OCI-LY1 (cell line): ENCODE measurements at regions not wholly inside any gene's neighbourhood (a gene's known extent, or its start where the extent isn't known, plus 50 kb on each side); places are given as distances from the start of the nearest gene placed in this dataset.

Experiments
- H2AFZ ChIP-seq: fragments of 200-600 bp; sonication (generic), shearing (Covaris generic); 2 replicates; pipeline ENCODE4 v1.6.0; 2014; ENCODE audit warnings: antibody characterized with exemption, mild to moderate bottlenecking, low read length
- H3F3A ChIP-seq: fragments of 200-600 bp; sonication (generic), shearing (Covaris generic); 2 replicates; pipeline ENCODE4 v1.6.0; 2014; ENCODE audit warnings: mild to moderate bottlenecking, antibody characterized with exemption, low read length, moderate library complexity; ENCODE audit not compliant: insufficient read depth
- H3K27ac ChIP-seq: fragments of 200-600 bp; sonication (generic); 2 replicates; pipeline ENCODE4 v1.5.1; 2014; ENCODE audit warnings: low read length, mixed run types, mild to moderate bottlenecking, low read depth; ENCODE audit not compliant: poor library complexity, severe bottlenecking
- H3K27me3 ChIP-seq: fragments of 200-600 bp; sonication (generic); 2 replicates; pipeline ENCODE4 v1.6.0; 2014; ENCODE audit warnings: antibody characterized with exemption, mild to moderate bottlenecking, low read length, moderate library complexity; ENCODE audit not compliant: insufficient read depth
- H3K36me3 ChIP-seq: fragments of 200-600 bp; sonication (generic); 2 replicates; pipeline ENCODE4 v1.6.1; 2014; ENCODE audit warnings: mild to moderate bottlenecking, antibody characterized with exemption, low read length, moderate library complexity, mixed read lengths; ENCODE audit not compliant: insufficient read depth
- H3K4me1 ChIP-seq: fragments of 200-600 bp; sonication (generic); 2 replicates; pipeline ENCODE4 v1.5.1; 2014; ENCODE audit warnings: mild to moderate bottlenecking, low read length, moderate library complexity; ENCODE audit not compliant: insufficient read depth, severe bottlenecking
- H3K4me2 ChIP-seq: fragments of 200-600 bp; sonication (generic), shearing (Covaris generic); 2 replicates; pipeline ENCODE4 v1.6.1; 2014; ENCODE audit warnings: low read length
- H3K4me3 ChIP-seq: fragments of 200-600 bp; sonication (generic); 2 replicates; pipeline ENCODE4 v1.5.1; 2014; ENCODE audit warnings: low read length, low read depth, mild to moderate bottlenecking, mixed read lengths; ENCODE audit not compliant: poor library complexity, severe bottlenecking
- H3K79me2 ChIP-seq: fragments of 200-600 bp; shearing (Covaris generic); 2 replicates; pipeline ENCODE4 v1.6.1; 2016; ENCODE audit warnings: mixed run types, low read length, mixed read lengths; ENCODE audit not compliant: insufficient read depth
- H3K9ac ChIP-seq: fragments of 200-600 bp; sonication (generic), shearing (Covaris generic); 2 replicates; pipeline ENCODE4 v1.6.1; 2014; ENCODE audit warnings: mild to moderate bottlenecking, low read length, mixed read lengths
- H3K9me2 ChIP-seq: fragments of 200-600 bp; sonication (generic), shearing (Covaris generic); 2 replicates; pipeline ENCODE4 v1.6.1; 2014; ENCODE audit warnings: low read depth, mild to moderate bottlenecking, low read length, mixed read lengths
- H3K9me3 ChIP-seq: fragments of 200-600 bp; shearing (Covaris generic); 2 replicates; pipeline ENCODE4 v1.6.1; 2014; ENCODE audit warnings: low read length, mixed read lengths
- H4K20me1 ChIP-seq: fragments of 200-600 bp; sonication (generic), shearing (Covaris generic); 2 replicates; pipeline ENCODE4 v1.6.0; 2016; ENCODE audit warnings: mild to moderate bottlenecking, low read length; ENCODE audit not compliant: insufficient read depth
- CTCF ChIP-seq: fragments of 200-600 bp; sonication (generic), shearing (Covaris generic); IDR thresholded peaks from 2 replicates; pipeline ENCODE4 v1.5.1; 2017; ENCODE audit warnings: mild to moderate bottlenecking, antibody characterized with exemption, low read length, moderate library complexity, mixed read lengths
- EZH2 ChIP-seq: fragments of 200-600 bp; sonication (generic), shearing (Covaris generic); IDR thresholded peaks from 2 replicates; pipeline ENCODE4 v1.8.0; 2017; ENCODE audit warnings: borderline replicate concordance, mixed run types, mild to moderate bottlenecking, antibody characterized with exemption, low read length, moderate library complexity, mixed read lengths

GRCh38 chr3:99418709-99419108 is 219.7 kb upstream of the COL8A1 start:
- Histone ChIP-seq H3F3A (no peaks in the 10 kb centered on the region), H3K9me2 (no peaks in the 10 kb centered on the region), H3K9me3 (no peaks in the 10 kb centered on the region), H3K4me3 (no peak overlapping the region), H3K27ac (no peak overlapping the region), H4K20me1 (no peaks in the 10 kb centered on the region), H3K4me2 (no peak overlapping the region), H3K9ac (no peak overlapping the region), H3K27me3 (no peaks in the 10 kb centered on the region), H2AFZ (no peak overlapping the region), H3K4me1 (no peaks in the 10 kb centered on the region), H3K79me2 (no peaks in the 10 kb centered on the region), H3K36me3 (no peaks in the 10 kb centered on the region)
- TF ChIP-seq CTCF (no peak), EZH2 (no peak)

DNA sequence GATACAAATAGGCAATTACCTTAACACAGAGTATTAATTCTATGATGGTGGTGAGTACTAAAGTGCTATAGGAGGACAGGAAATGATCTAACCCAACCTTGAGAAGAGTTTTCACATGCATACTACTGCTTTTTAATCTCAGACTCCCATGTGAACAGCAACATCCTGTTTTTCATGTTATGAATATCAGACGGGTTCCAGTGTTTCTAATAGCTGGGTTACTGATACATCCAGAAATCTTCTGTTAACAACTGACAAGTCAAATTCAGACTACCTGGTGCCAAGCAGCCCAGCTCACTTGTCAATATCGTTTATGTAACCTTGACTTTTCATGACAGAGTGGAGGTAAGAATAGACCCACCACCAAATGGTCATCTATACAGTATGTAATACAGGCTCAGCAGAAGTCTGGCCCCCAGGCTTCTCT is 220.2 kb upstream of the COL8A1 start:
- no peak overlapping the region for H3K27ac ChIP-seq
- no peaks in the 10 kb centered on the region for H4K20me1 ChIP-seq
- H3K9me3 ChIP-seq, result no peaks in the 10 kb centered on the region
- H3K4me1 ChIP-seq, result no peaks in the 10 kb centered on the region
- H3K4me2 ChIP-seq, result no peak overlapping the region
- TF ChIP-seq EZH2 (no peak), CTCF (no peak)
- no peaks in the 10 kb centered on the region for H3K79me2 ChIP-seq
- H3K4me3 ChIP-seq, result no peak overlapping the region
- H3K9me2 ChIP-seq, result no peaks in the 10 kb centered on the region
- no peaks in the 10 kb centered on the region for H3K36me3 ChIP-seq
- H2AFZ ChIP-seq, result no peak overlapping the region
- H3K9ac ChIP-seq, result no peak overlapping the region
- no peaks in the 10 kb centered on the region for H3F3A ChIP-seq
- no peaks in the 10 kb centered on the region for H3K27me3 ChIP-seq

DNA sequence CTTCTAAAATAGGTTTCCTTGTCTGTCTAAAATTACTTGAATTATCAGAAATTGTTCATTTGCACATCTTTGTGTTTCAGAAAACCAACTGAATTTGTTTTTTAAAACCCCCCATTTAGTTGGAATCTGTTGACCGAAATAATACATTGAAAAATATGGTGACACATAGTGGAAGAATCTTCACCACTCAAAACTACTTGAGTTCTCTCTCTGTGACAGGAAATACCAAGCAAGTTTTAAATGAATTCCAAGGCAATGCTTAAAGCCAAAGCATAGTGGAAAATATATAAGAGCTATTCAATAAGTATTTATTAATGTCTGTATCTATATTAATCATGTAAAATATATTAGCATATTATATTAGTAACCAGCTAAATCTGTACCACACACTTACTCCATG is 224.9 kb upstream of the COL8A1 start:
- H3K4me3 ChIP-seq, result no peak overlapping the region
- no peaks in the 10 kb centered on the region for H3K9me3 ChIP-seq
- H3K4me1 ChIP-seq, result no peaks in the 10 kb centered on the region
- H3K9ac ChIP-seq, result no peak overlapping the region
- no peak for TF ChIP-seq EZH2
- no peak overlapping the region for H3K4me2 ChIP-seq
- no peaks in the 10 kb centered on the region for H3K79me2 ChIP-seq
- no peak overlapping the region for H3K27ac ChIP-seq
- H4K20me1 ChIP-seq, result no peaks in the 10 kb centered on the region
- H3K9me2 ChIP-seq, result no peaks in the 10 kb centered on the region
- no peak overlapping the region for H2AFZ ChIP-seq
- no peaks in the 10 kb centered on the region for H3F3A ChIP-seq
- H3K27me3 ChIP-seq, result no peaks in the 10 kb centered on the region
- no peaks in the 10 kb centered on the region for H3K36me3 ChIP-seq

- no peak overlapping the region for H3K4me2 ChIP-seq
- TF ChIP-seq EZH2, result no peak
- TF ChIP-seq CTCF, result no peak
- no peaks in the 10 kb centered on the region for H3F3A ChIP-seq
These were observed 227.5 kb upstream of the COL8A1 start for GRCh38 chr3:99410789-99411311.

More at GRCh38 chr3:99410789-99411311, 227.5 kb upstream of the COL8A1 start:
- H3K9ac ChIP-seq, result no peak overlapping the region
- no peaks in the 10 kb centered on the region for H3K9me2 ChIP-seq
- no peaks in the 10 kb centered on the region for H3K27me3 ChIP-seq
- no peaks in the 10 kb centered on the region for H4K20me1 ChIP-seq
- no peak overlapping the region for H2AFZ ChIP-seq
- no peak overlapping the region for H3K27ac ChIP-seq
- no peak overlapping the region for H3K4me3 ChIP-seq
- H3K4me1 ChIP-seq, result no peaks in the 10 kb centered on the region
- H3K9me3 ChIP-seq, result no peaks in the 10 kb centered on the region
- H3K36me3 ChIP-seq, result no peaks in the 10 kb centered on the region
- no peaks in the 10 kb centered on the region for H3K79me2 ChIP-seq
